ENCODE measurements at regions not wholly inside any gene's neighbourhood (a gene's known extent, or its start where the extent isn't known, plus 50 kb on each side); places are given as distances from the start of the nearest gene placed in this dataset.

DNA sequence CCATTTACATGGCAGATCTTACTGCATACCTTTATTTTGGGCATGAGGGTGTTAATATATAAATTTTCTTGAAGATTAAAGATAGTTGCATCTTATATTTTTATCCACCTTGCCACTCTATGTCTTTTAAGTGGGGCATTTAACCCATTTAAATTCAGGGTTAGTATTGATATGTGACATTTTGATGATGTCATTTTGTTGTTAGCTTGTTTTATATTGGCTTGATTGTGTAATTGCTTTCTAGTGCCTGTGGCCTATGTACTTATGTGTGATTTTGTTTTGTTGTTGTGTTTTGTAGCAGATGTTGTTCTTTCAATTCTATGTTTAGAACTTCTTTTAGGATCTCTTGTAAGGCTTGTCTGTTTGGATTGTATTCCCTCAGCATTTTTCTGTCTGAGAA, 939.9 kb upstream of the CDH9 start:
- CTCF ChIA-PET: no interaction called here
- H3K79me2 ChIP-seq (ENCODE audit: insufficient read depth): no peaks in the 10 kb centered on the region
- no peaks in the 10 kb centered on the region for H3K9me3 ChIP-seq
- H3K4me1 ChIP-seq (ENCODE audit: control insufficient read depth in 1 of 2, insufficient read depth in 2 of 2, low read depth in 1 of 2, low read length in 1 of 2): no peaks in the 10 kb centered on the region
- H3K9ac ChIP-seq: no peak overlapping the region
- DNase-seq: no peak
- no peaks in the 10 kb centered on the region for H4K20me1 ChIP-seq (ENCODE audit: insufficient read depth)
- no peaks in the 10 kb centered on the region for H3F3A ChIP-seq (replicated peaks; ENCODE audit: insufficient read depth)
- no peak overlapping the region for H3K4me2 ChIP-seq
- H3K27me3 ChIP-seq (ENCODE audit: insufficient read depth): no peaks in the 10 kb centered on the region
- TF ChIP-seq MEF2A (IDR thresholded peaks at IDR 0.05; ENCODE audit: borderline replicate concordance, low read depth) (no peak), GABPA (IDR thresholded peaks at IDR 0.05; ENCODE audit: low read depth) (no peak), SIN3A (IDR thresholded peaks at IDR 0.05; ENCODE audit: borderline replicate concordance, low read depth, low read length) (no peak), GATA2 (CRISPR knock-in tag; IDR thresholded peaks at IDR 0.05) (no peak), EZH2phosphoT487 (IDR thresholded peaks at IDR 0.05; ENCODE audit: borderline replicate concordance, low read depth) (no peak), EP300 (IDR thresholded peaks at IDR 0.05; ENCODE audit: borderline replicate concordance in 1 of 2, low read depth in 1 of 2, low read length in 1 of 2) (no peak), JUND (IDR thresholded peaks at IDR 0.05) (no peak)
- TF ChIP-seq, protein P1, sequence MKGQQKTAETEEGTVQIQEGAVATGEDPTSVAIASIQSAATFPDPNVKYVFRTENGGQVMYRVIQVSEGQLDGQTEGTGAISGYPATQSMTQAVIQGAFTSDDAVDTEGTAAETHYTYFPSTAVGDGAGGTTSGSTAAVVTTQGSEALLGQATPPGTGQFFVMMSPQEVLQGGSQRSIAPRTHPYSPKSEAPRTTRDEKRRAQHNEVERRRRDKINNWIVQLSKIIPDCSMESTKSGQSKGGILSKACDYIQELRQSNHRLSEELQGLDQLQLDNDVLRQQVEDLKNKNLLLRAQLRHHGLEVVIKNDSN (IDR thresholded peaks at IDR 0.05; ENCODE audit: borderline replicate concordance, low read depth): no peak
- TF ChIP-seq, protein P2, sequence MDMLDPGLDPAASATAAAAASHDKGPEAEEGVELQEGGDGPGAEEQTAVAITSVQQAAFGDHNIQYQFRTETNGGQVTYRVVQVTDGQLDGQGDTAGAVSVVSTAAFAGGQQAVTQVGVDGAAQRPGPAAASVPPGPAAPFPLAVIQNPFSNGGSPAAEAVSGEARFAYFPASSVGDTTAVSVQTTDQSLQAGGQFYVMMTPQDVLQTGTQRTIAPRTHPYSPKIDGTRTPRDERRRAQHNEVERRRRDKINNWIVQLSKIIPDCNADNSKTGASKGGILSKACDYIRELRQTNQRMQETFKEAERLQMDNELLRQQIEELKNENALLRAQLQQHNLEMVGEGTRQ (IDR thresholded peaks at IDR 0.05; ENCODE audit: borderline replicate concordance, low read depth, low read length): no peak
- TF ChIP-seq, protein P3, sequence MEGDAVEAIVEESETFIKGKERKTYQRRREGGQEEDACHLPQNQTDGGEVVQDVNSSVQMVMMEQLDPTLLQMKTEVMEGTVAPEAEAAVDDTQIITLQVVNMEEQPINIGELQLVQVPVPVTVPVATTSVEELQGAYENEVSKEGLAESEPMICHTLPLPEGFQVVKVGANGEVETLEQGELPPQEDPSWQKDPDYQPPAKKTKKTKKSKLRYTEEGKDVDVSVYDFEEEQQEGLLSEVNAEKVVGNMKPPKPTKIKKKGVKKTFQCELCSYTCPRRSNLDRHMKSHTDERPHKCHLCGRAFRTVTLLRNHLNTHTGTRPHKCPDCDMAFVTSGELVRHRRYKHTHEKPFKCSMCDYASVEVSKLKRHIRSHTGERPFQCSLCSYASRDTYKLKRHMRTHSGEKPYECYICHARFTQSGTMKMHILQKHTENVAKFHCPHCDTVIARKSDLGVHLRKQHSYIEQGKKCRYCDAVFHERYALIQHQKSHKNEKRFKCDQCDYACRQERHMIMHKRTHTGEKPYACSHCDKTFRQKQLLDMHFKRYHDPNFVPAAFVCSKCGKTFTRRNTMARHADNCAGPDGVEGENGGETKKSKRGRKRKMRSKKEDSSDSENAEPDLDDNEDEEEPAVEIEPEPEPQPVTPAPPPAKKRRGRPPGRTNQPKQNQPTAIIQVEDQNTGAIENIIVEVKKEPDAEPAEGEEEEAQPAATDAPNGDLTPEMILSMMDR (IDR thresholded peaks at IDR 0.05): no peak
- no peak overlapping the region for H2AFZ ChIP-seq (ENCODE audit: low read depth)
- POLR2A ChIA-PET: no interaction called here
- no peak overlapping the region for H3K4me3 ChIP-seq (ENCODE audit: low read depth in 2 of 2, low read length in 1 of 2)
- H3K9me2 ChIP-seq: no peaks in the 10 kb centered on the region
- H3K27ac ChIP-seq (ENCODE audit: low read depth in 2 of 2, low read length in 1 of 2): no peak overlapping the region
- no peaks in the 10 kb centered on the region for H3K36me3 ChIP-seq (replicated peaks in 1 of 2; ENCODE audit: control insufficient read depth in 1 of 2, insufficient read depth in 2 of 2, low read length in 1 of 2)

DNA sequence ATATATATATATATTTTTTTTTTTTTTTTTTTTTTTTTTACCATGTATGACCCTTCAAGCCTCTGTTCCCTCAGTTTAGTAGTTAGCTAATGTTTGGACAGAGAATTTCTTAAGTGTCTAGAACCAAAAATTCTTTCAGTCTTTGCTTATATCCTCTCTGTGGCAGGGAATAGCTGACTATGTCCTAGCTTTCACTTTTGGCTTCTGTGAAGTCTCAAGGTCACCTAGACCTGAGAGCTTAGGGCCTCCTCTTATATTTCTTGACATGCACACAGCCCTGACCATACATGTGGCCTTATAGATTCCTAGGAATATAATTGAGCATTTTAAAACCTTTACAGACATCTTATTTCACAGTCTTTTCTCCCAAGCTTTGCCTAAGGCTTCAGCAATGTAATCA, 930.8 kb upstream of the CDH9 start:
- ChIA-PET CTCF (no interaction called here), POLR2A (no interaction called here)
- Histone ChIP-seq H3K4me2 (no peak overlapping the region), H3K36me3 (replicated peaks in 1 of 2; ENCODE audit: control insufficient read depth in 1 of 2, insufficient read depth in 2 of 2, low read length in 1 of 2) (no peaks in the 10 kb centered on the region), H3F3A (replicated peaks; ENCODE audit: insufficient read depth) (no peaks in the 10 kb centered on the region), H3K27me3 (ENCODE audit: insufficient read depth) (no peaks in the 10 kb centered on the region), H3K4me1 (ENCODE audit: control insufficient read depth in 1 of 2, insufficient read depth in 2 of 2, low read depth in 1 of 2, low read length in 1 of 2) (no peaks in the 10 kb centered on the region), H3K27ac (ENCODE audit: low read depth in 2 of 2, low read length in 1 of 2) (no peak overlapping the region), H3K9me3 (no peaks in the 10 kb centered on the region), H3K79me2 (ENCODE audit: insufficient read depth) (no peaks in the 10 kb centered on the region), H3K4me3 (ENCODE audit: low read depth in 2 of 2, low read length in 1 of 2) (no peak overlapping the region), H3K9me2 (no peaks in the 10 kb centered on the region), H2AFZ (ENCODE audit: low read depth) (no peak overlapping the region), H3K9ac (no peak overlapping the region), H4K20me1 (ENCODE audit: insufficient read depth) (no peaks in the 10 kb centered on the region)
- TF ChIP-seq RAD21 (IDR thresholded peaks at IDR 0.05; ENCODE audit: low read length) (no peak), TEAD4 (IDR thresholded peaks at IDR 0.05; ENCODE audit: borderline replicate concordance, insufficient read depth) (no peak), RXRA (IDR thresholded peaks at IDR 0.05; ENCODE audit: borderline replicate concordance, low read depth) (no peak), YY1 (IDR thresholded peaks at IDR 0.05; ENCODE audit: low read depth) (no peak), NFIC (IDR thresholded peaks at IDR 0.05; ENCODE audit: borderline replicate concordance) (no peak), GABPA (IDR thresholded peaks at IDR 0.05; ENCODE audit: low read depth) (no peak), PBX3 (IDR thresholded peaks at IDR 0.05) (no peak), GATA2 (CRISPR knock-in tag; IDR thresholded peaks at IDR 0.05) (no peak), TCF12 (IDR thresholded peaks at IDR 0.05) (no peak), TAF1 (IDR thresholded peaks at IDR 0.05; ENCODE audit: borderline replicate concordance, low read depth, low read length) (no peak), FOSL2 (IDR thresholded peaks at IDR 0.05; ENCODE audit: borderline replicate concordance, low read depth) (no peak), RFX5 (IDR thresholded peaks at IDR 0.05; ENCODE audit: low read length) (no peak), MAX (IDR thresholded peaks at IDR 0.05; ENCODE audit: low read depth) (no peak)
- TF ChIP-seq, protein P1 (IDR thresholded peaks at IDR 0.05; ENCODE audit: borderline replicate concordance, low read depth): no peak
- TF ChIP-seq, protein P4, sequence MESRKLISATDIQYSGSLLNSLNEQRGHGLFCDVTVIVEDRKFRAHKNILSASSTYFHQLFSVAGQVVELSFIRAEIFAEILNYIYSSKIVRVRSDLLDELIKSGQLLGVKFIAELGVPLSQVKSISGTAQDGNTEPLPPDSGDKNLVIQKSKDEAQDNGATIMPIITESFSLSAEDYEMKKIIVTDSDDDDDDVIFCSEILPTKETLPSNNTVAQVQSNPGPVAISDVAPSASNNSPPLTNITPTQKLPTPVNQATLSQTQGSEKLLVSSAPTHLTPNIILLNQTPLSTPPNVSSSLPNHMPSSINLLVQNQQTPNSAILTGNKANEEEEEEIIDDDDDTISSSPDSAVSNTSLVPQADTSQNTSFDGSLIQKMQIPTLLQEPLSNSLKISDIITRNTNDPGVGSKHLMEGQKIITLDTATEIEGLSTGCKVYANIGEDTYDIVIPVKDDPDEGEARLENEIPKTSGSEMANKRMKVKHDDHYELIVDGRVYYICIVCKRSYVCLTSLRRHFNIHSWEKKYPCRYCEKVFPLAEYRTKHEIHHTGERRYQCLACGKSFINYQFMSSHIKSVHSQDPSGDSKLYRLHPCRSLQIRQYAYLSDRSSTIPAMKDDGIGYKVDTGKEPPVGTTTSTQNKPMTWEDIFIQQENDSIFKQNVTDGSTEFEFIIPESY (IDR thresholded peaks at IDR 0.05; ENCODE audit: borderline replicate concordance, low read depth): no peak
- no peak for DNase-seq

Measured in SK-N-SH (cell line).